ENCODE measurements at regions not wholly inside any gene's neighbourhood (a gene's known extent, or its start where the extent isn't known, plus 50 kb on each side); places are given as distances from the start of the nearest gene placed in this dataset.
"Not testable (repeated sequence)": the region's sequence is repeated elsewhere in the genome, so short reads cannot be mapped to it uniquely, and the experiment has no call there.

GRCh38 chr6:119431799-119432198, 82.2 kb upstream of the MAN1A1 start:
- Mint-ChIP-seq H3K4me1 (ENCODE audit: low read depth, unreplicated experiment) (no peaks in the 10 kb centered on the region), H3K9me3 (ENCODE audit: low read depth, unreplicated experiment) (no peaks in the 10 kb centered on the region), H3K27me3 (ENCODE audit: unreplicated experiment) (no peaks in the 10 kb centered on the region), H3K36me3 (ENCODE audit: insufficient read depth, unreplicated experiment) (no peaks in the 10 kb centered on the region), H3K4me3 (ENCODE audit: low read depth, unreplicated experiment) (no peak overlapping the region), H3K27ac (ENCODE audit: unreplicated experiment) (no peak overlapping the region)
- CTCF ChIA-PET: no interaction called here
- no peak for TF ChIP-seq CTCF (IDR thresholded peaks at IDR 0.05; ENCODE audit: unreplicated experiment)
- intact Hi-C loops (cut with micrococcal nuclease; ENCODE audit: unreplicated experiment): no loop called here
- no TSS peak for BruUV-seq (replicated peaks)
- DNase-seq: no peak

GRCh38 chr6:119430805-119431204, 81.2 kb upstream of the MAN1A1 start:
- Mint-ChIP-seq H3K27me3 (ENCODE audit: unreplicated experiment) (no peaks in the 10 kb centered on the region), H3K27ac (ENCODE audit: unreplicated experiment) (no peak overlapping the region), H3K9me3 (ENCODE audit: low read depth, unreplicated experiment) (no peaks in the 10 kb centered on the region), H3K4me1 (ENCODE audit: low read depth, unreplicated experiment) (no peaks in the 10 kb centered on the region), H3K4me3 (ENCODE audit: low read depth, unreplicated experiment) (no peak overlapping the region), H3K36me3 (ENCODE audit: insufficient read depth, unreplicated experiment) (no peaks in the 10 kb centered on the region)
- TF ChIP-seq CTCF (IDR thresholded peaks at IDR 0.05; ENCODE audit: unreplicated experiment): no peak
- intact Hi-C loops (cut with micrococcal nuclease; ENCODE audit: unreplicated experiment): no loop called here
- CTCF ChIA-PET: no interaction called here
- no TSS peak for BruUV-seq (replicated peaks)
- no peak for DNase-seq

GRCh38 chr6:119428633-119429032, 79.1 kb upstream of the MAN1A1 start:
- H3K9me3 Mint-ChIP-seq (ENCODE audit: low read depth, unreplicated experiment): peaks cover 2% of the 10 kb centered on the region
- no peak overlapping the region for H3K27ac Mint-ChIP-seq (ENCODE audit: unreplicated experiment)
- no TSS peak for BruUV-seq (replicated peaks)
- no peaks in the 10 kb centered on the region for H3K4me1 Mint-ChIP-seq (ENCODE audit: low read depth, unreplicated experiment)
- intact Hi-C loops (cut with micrococcal nuclease; ENCODE audit: unreplicated experiment): no loop called here
- H3K27me3 Mint-ChIP-seq (ENCODE audit: unreplicated experiment): no peaks in the 10 kb centered on the region
- H3K4me3 Mint-ChIP-seq (ENCODE audit: low read depth, unreplicated experiment): no peak overlapping the region
- no peak for TF ChIP-seq CTCF (IDR thresholded peaks at IDR 0.05; ENCODE audit: unreplicated experiment)
- no peak for DNase-seq
- no peaks in the 10 kb centered on the region for H3K36me3 Mint-ChIP-seq (ENCODE audit: insufficient read depth, unreplicated experiment)
- CTCF ChIA-PET: no interaction called here

- intact Hi-C loops (cut with micrococcal nuclease; ENCODE audit: unreplicated experiment): no loop called here
- no peaks in the 10 kb centered on the region for H3K4me1 Mint-ChIP-seq (ENCODE audit: low read depth, unreplicated experiment)
- no peaks in the 10 kb centered on the region for H3K27me3 Mint-ChIP-seq (ENCODE audit: unreplicated experiment)
- TF ChIP-seq CTCF (IDR thresholded peaks at IDR 0.05; ENCODE audit: unreplicated experiment): no peak
- DNase-seq: no peak
- CTCF ChIA-PET: no interaction called here
- no peak overlapping the region for H3K4me3 Mint-ChIP-seq (ENCODE audit: low read depth, unreplicated experiment)
- BruUV-seq (replicated peaks): no TSS peak
- no peak overlapping the region for H3K27ac Mint-ChIP-seq (ENCODE audit: unreplicated experiment)
- peaks cover 5% of the 10 kb centered on the region for H3K9me3 Mint-ChIP-seq (ENCODE audit: low read depth, unreplicated experiment)
- no peaks in the 10 kb centered on the region for H3K36me3 Mint-ChIP-seq (ENCODE audit: insufficient read depth, unreplicated experiment)
Observed at GRCh38 chr6:119426619-119427018, 77.1 kb upstream of the MAN1A1 start.

GRCh38 chr6:119423996-119424395, 74.4 kb upstream of the MAN1A1 start:
- no peak overlapping the region for H3K4me3 Mint-ChIP-seq (ENCODE audit: low read depth, unreplicated experiment)
- no peaks in the 10 kb centered on the region for H3K36me3 Mint-ChIP-seq (ENCODE audit: insufficient read depth, unreplicated experiment)
- no peak for TF ChIP-seq CTCF (IDR thresholded peaks at IDR 0.05; ENCODE audit: unreplicated experiment)
- DNase-seq: no peak
- CTCF ChIA-PET: no interaction called here
- peaks cover 13% of the 10 kb centered on the region for H3K9me3 Mint-ChIP-seq (ENCODE audit: low read depth, unreplicated experiment)
- H3K27me3 Mint-ChIP-seq (ENCODE audit: unreplicated experiment): no peaks in the 10 kb centered on the region
- intact Hi-C loops (cut with micrococcal nuclease; ENCODE audit: unreplicated experiment): no loop called here
- H3K27ac Mint-ChIP-seq (ENCODE audit: unreplicated experiment): no peak overlapping the region
- no TSS peak for BruUV-seq (replicated peaks)
- H3K4me1 Mint-ChIP-seq (ENCODE audit: low read depth, unreplicated experiment): no peaks in the 10 kb centered on the region

GRCh38 chr6:119418084-119418483, 68.5 kb upstream of the MAN1A1 start:
- H3K4me1 Mint-ChIP-seq (ENCODE audit: low read depth, unreplicated experiment); BruUV-seq (replicated peaks); H3K4me3 Mint-ChIP-seq (ENCODE audit: low read depth, unreplicated experiment); intact Hi-C loops (cut with micrococcal nuclease; ENCODE audit: unreplicated experiment); H3K36me3 Mint-ChIP-seq (ENCODE audit: insufficient read depth, unreplicated experiment); CTCF ChIA-PET; DNase-seq; H3K27ac Mint-ChIP-seq (ENCODE audit: unreplicated experiment); H3K27me3 Mint-ChIP-seq (ENCODE audit: unreplicated experiment): not testable (repeated sequence)
- peaks cover 17% of the 10 kb centered on the region for H3K9me3 Mint-ChIP-seq (ENCODE audit: low read depth, unreplicated experiment)

Data from Calu3 (cell line).